IgD-negative memory B cell (primary cell): ENCODE measurements at regions not wholly inside any gene's neighbourhood (a gene's known extent, or its start where the extent isn't known, plus 50 kb on each side); places are given as distances from the start of the nearest gene placed in this dataset.

ENCODE experiments used
- H3K27ac Mint-ChIP-seq, 3 donors: one replicate each; pipeline ENCODE4 v1.8.0; 2020 to 2022; ENCODE audit warnings: mild to moderate bottlenecking in 3 of 3, mixed read lengths in 3 of 3, moderate library complexity in 1 of 3
- H3K27me3 Mint-ChIP-seq: one replicate; pipeline ENCODE4 v1.8.0; 2021; ENCODE audit warnings: mixed read lengths
- H3K36me3 Mint-ChIP-seq: one replicate; pipeline ENCODE4 v1.8.0; 2020; ENCODE audit warnings: mild to moderate bottlenecking, mixed read lengths
- H3K4me1 Mint-ChIP-seq, 3 donors: one replicate each; pipeline ENCODE4 v1.8.0; 2020 to 2022; ENCODE audit warnings: mixed read lengths in 3 of 3, mild to moderate bottlenecking in 1 of 3
- H3K4me3 Mint-ChIP-seq, 4 donors: one replicate each; pipeline ENCODE4 v1.8.0; 2020 to 2022; ENCODE audit warnings: mild to moderate bottlenecking in 4 of 4, mixed read lengths in 4 of 4, moderate library complexity in 3 of 4
- H3K9me3 Mint-ChIP-seq, 3 donors: one replicate each; pipeline ENCODE4 v1.8.0; 2020 to 2021; ENCODE audit warnings: mixed read lengths in 3 of 3, mild to moderate bottlenecking in 1 of 3

- peaks cover 2% of the 10 kb centered on the region for H3K36me3 Mint-ChIP-seq
- H3K27ac Mint-ChIP-seq = no peak overlapping the region
- H3K4me3 Mint-ChIP-seq = no peak overlapping the region
- no peaks in the 10 kb centered on the region for H3K4me1 Mint-ChIP-seq
- peaks cover 0 to 6% (median 0%) of the 10 kb centered on the region in 3 donors for H3K9me3 Mint-ChIP-seq
- peaks cover 25% of the 10 kb centered on the region for H3K27me3 Mint-ChIP-seq
Observed at GRCh38 chr14:100674897-100675619, 51.6 kb upstream of the DLK1 start.

- Mint-ChIP-seq H3K36me3 (peaks cover 2% of the 10 kb centered on the region), H3K4me1 (no peaks in the 10 kb centered on the region), H3K27me3 (peaks cover 21% of the 10 kb centered on the region), H3K9me3 (peaks cover 0 to 6% (median 0%) of the 10 kb centered on the region in 3 donors), H3K27ac (no peak overlapping the region), H3K4me3 (no peak overlapping the region)
Observed at GRCh38 chr14:100675699-100676684, 50.7 kb upstream of the DLK1 start.
